Ishikawa (cell line): ENCODE measurements at regions not wholly inside any gene's neighbourhood (a gene's known extent, or its start where the extent isn't known, plus 50 kb on each side); places are given as distances from the start of the nearest gene placed in this dataset.

Experiments
- CEBPB ChIP-seq: IDR thresholded peaks from 2 replicates; pipeline ENCODE4 v1.6.1; 2012
- CREB1 ChIP-seq: IDR thresholded peaks from 2 replicates; pipeline ENCODE4 v1.6.1; 2012; ENCODE audit warnings: low read depth
- EGR1 ChIP-seq: IDR thresholded peaks from 2 replicates; pipeline ENCODE4 v1.6.1; 2012
- EP300 ChIP-seq: IDR thresholded peaks from 2 replicates; pipeline ENCODE4 v1.6.1; 2012; ENCODE audit warnings: borderline replicate concordance
- FOXM1 ChIP-seq: IDR thresholded peaks from 2 replicates; pipeline ENCODE4 v1.6.1; 2012; ENCODE audit warnings: low read depth, borderline replicate concordance
- NFIC ChIP-seq: IDR thresholded peaks from 2 replicates; pipeline ENCODE4 v1.6.1; 2012
- RAD21 ChIP-seq: IDR thresholded peaks from 2 replicates; pipeline ENCODE4 v1.6.1; 2012; ENCODE audit warnings: low read depth
- TAF1 ChIP-seq: IDR thresholded peaks from 2 replicates; pipeline ENCODE4 v1.6.1; 2012; ENCODE audit warnings: low read depth, mild to moderate bottlenecking
- TCF12 ChIP-seq: IDR thresholded peaks from 2 replicates; pipeline ENCODE4 v1.6.1; 2012; ENCODE audit warnings: low read depth
- TEAD4 ChIP-seq: IDR thresholded peaks from 2 replicates; pipeline ENCODE4 v1.6.1; 2012
- YY1 ChIP-seq: IDR thresholded peaks from 2 replicates; pipeline ENCODE4 v1.6.1; 2012; ENCODE audit warnings: low read depth
- ZBTB7A ChIP-seq: IDR thresholded peaks from 2 replicates; pipeline ENCODE4 v1.6.1; 2012; ENCODE audit warnings: low read depth
- TF ChIP-seq, protein P1 (sequence below): IDR thresholded peaks from 2 replicates; pipeline ENCODE4 v1.6.1; 2012; ENCODE audit warnings: low read depth, mild to moderate bottlenecking
- TF ChIP-seq, protein P2 (sequence below): IDR thresholded peaks from 2 replicates; pipeline ENCODE4 v1.6.1; 2012
- TF ChIP-seq, protein P3 (sequence below): IDR thresholded peaks from 2 replicates; pipeline ENCODE4 v1.6.1; 2012

DNA sequence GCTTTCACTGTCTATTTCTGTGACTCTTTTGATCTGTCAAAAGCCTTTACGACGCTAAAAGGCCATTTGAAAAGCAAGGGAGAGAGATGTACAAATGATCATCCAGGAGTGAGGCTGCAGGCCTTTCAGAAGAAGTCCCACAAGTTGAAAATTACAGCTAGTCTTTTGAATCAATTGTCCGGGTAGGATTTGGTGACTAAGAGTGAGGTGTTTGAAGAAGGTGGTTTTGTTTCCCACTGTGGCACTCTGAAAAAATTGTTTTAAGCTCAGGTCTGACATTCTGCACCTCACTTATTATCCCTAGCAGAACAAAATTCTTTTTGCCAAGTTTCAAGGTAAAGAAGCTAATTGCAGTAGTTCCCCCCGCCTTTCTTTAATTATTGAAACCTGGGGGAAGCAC, 50.8 kb upstream of the TMEM108 start:
- TF ChIP-seq, protein P1, sequence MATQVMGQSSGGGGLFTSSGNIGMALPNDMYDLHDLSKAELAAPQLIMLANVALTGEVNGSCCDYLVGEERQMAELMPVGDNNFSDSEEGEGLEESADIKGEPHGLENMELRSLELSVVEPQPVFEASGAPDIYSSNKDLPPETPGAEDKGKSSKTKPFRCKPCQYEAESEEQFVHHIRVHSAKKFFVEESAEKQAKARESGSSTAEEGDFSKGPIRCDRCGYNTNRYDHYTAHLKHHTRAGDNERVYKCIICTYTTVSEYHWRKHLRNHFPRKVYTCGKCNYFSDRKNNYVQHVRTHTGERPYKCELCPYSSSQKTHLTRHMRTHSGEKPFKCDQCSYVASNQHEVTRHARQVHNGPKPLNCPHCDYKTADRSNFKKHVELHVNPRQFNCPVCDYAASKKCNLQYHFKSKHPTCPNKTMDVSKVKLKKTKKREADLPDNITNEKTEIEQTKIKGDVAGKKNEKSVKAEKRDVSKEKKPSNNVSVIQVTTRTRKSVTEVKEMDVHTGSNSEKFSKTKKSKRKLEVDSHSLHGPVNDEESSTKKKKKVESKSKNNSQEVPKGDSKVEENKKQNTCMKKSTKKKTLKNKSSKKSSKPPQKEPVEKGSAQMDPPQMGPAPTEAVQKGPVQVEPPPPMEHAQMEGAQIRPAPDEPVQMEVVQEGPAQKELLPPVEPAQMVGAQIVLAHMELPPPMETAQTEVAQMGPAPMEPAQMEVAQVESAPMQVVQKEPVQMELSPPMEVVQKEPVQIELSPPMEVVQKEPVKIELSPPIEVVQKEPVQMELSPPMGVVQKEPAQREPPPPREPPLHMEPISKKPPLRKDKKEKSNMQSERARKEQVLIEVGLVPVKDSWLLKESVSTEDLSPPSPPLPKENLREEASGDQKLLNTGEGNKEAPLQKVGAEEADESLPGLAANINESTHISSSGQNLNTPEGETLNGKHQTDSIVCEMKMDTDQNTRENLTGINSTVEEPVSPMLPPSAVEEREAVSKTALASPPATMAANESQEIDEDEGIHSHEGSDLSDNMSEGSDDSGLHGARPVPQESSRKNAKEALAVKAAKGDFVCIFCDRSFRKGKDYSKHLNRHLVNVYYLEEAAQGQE: no peak
- no peak for TF ChIP-seq ZBTB7A
- TF ChIP-seq TEAD4: no peak
- no peak for TF ChIP-seq RAD21
- TF ChIP-seq, protein P2, sequence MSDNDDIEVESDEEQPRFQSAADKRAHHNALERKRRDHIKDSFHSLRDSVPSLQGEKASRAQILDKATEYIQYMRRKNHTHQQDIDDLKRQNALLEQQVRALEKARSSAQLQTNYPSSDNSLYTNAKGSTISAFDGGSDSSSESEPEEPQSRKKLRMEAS: no peak
- no peak for TF ChIP-seq FOXM1
- TF ChIP-seq CREB1: no peak
- TF ChIP-seq NFIC: no peak
- no peak for TF ChIP-seq TCF12
- no peak for TF ChIP-seq YY1
- no peak for TF ChIP-seq EP300
- no peak for TF ChIP-seq TAF1
- no peak for TF ChIP-seq EGR1
- TF ChIP-seq, protein P3, sequence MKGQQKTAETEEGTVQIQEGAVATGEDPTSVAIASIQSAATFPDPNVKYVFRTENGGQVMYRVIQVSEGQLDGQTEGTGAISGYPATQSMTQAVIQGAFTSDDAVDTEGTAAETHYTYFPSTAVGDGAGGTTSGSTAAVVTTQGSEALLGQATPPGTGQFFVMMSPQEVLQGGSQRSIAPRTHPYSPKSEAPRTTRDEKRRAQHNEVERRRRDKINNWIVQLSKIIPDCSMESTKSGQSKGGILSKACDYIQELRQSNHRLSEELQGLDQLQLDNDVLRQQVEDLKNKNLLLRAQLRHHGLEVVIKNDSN: no peak
- TF ChIP-seq CEBPB: no peak

DNA sequence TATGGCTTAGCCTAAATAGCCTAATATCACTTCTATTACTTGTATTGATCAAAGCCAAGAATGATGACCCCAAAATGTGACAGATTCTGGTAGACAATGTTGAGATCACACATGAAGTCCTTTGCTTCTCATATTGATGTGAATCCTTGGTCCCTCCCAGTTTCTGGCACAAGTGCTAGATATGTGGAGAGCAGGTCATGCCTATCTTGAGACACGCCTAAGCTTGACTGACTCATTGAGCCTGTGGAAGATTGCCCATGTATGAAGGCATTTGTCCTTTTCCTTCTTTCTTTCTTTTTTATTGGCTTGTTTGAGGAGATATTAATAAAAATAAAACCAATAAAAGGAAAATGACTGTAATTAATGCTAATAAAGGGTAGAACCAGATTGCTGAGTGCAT, 54.0 kb upstream of the TMEM108 start:
- TF ChIP-seq CREB1 (no peak), YY1 (no peak), EGR1 (no peak), FOXM1 (no peak), RAD21 (no peak), ZBTB7A (no peak), EP300 (no peak), NFIC (no peak)

DNA sequence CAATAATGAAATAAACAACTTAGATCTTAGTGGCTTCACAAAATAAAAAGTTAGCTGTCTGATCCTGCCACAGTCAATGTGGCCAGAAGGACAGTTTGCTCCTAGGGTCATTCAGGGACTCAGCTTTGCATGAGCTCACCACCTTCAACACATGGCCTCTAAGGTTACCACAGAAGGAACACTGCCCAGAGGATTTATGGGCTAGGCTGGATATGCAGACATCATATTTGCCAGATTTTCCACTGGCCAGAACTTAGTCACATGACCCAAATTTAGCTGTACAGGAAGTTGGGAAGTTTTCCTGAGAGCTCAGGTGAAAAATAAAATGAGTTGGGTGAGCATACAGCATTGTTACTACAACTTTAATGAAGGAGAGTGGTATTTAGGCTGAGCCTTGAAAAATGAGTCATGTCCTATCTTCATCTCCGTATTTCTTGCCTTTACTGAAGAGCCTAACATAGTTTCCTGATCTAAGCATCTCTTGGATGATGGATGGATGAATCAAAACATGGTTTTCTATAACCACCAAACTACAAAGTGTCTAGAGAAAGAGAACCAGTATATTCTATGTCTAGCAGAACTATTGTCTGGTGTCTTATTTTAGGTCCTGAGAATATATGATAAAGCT, 54.9 kb upstream of the TMEM108 start:
- no peak for TF ChIP-seq CREB1
- no peak for TF ChIP-seq CEBPB
- TF ChIP-seq TCF12: no peak
- TF ChIP-seq, protein P3: no peak
- no peak for TF ChIP-seq TAF1
- no peak for TF ChIP-seq EGR1
- TF ChIP-seq, protein P2: no peak
- TF ChIP-seq, protein P1: no peak
- TF ChIP-seq YY1: no peak
- no peak for TF ChIP-seq NFIC
- no peak for TF ChIP-seq RAD21
- TF ChIP-seq TEAD4: no peak
- no peak for TF ChIP-seq EP300

DNA sequence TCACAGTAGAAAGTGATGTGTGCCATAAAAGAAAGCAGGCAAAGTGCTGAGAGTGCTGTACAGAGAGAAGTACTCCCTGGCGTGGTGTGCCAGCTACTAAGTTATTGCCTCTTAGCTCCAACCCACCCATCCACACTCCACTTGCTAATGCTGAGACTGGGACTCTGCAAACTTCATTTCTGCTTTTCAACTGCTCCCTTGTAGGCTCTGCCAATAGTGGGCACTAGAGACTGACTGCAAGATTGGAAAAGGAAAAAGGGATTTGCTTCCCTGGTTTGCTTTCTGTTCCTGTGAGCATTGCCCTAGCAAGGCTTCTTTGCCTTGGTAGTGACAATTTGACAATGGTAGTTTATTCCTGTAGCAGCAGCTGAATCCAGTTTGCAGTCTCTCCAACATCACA, 56.5 kb upstream of the TMEM108 start:
- no peak for TF ChIP-seq TCF12
- no peak for TF ChIP-seq YY1
- TF ChIP-seq, protein P2: no peak
- TF ChIP-seq CEBPB: no peak
- TF ChIP-seq RAD21: no peak
- no peak for TF ChIP-seq FOXM1
- TF ChIP-seq, protein P1: no peak
- TF ChIP-seq ZBTB7A: no peak
- no peak for TF ChIP-seq TAF1
- TF ChIP-seq EGR1: no peak
- TF ChIP-seq, protein P3: no peak
- TF ChIP-seq TEAD4: no peak
- no peak for TF ChIP-seq NFIC
- no peak for TF ChIP-seq EP300
- no peak for TF ChIP-seq CREB1
